ENCODE measurements at regions not wholly inside any gene's neighbourhood (a gene's known extent, or its start where the extent isn't known, plus 50 kb on each side); places are given as distances from the start of the nearest gene placed in this dataset.
A peak's percentile ranks its signal among the peaks of the same experiment; 100 is the strongest.

- Histone ChIP-seq H3K4me1 (peaks cover 25% of the 10 kb centered on the region), H3K4me3 (no peak overlapping the region), H3K9me3 (replicated peaks) (no peaks in the 10 kb centered on the region; the same call in 1 of the 2 replicates), H3K36me3 (no peaks in the 10 kb centered on the region), H3K27me3 (no peaks in the 10 kb centered on the region), H3K27ac (no peak overlapping the region)
- no peak for DNase-seq
These were observed 62.4 kb upstream of the SPTLC1 start for GRCh38 chr9:92177591-92177990.

DNA sequence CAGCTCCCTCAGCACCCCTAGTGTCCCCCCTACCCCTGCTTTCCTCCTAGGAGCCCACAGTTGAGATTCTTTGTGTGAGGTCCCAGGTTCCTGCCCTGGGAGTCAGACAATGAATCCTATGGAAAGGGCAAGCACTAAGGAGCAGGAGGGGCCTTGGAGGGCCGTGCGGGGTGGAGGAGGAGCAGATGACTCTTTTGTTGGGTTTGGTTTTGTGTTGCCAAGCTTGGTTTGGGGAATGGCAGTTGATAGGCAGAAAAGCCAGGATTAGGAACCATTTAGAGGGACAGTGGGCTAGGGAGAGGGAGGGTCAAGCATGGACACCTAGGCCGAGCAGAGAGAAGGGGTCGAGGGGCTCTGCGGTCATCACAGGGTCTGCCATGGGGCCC, 61.6 kb upstream of the SPTLC1 start:
- Histone ChIP-seq H3K4me3 (no peak overlapping the region), H3K4me1 (peaks cover 25% of the 10 kb centered on the region), H3K27ac (no peak overlapping the region), H3K36me3 (no peaks in the 10 kb centered on the region), H3K27me3 (no peaks in the 10 kb centered on the region), H3K9me3 (replicated peaks) (no peaks in the 10 kb centered on the region; the same call in 1 of the 2 replicates)
- no peak for DNase-seq

- H3K4me3 ChIP-seq = no peak overlapping the region
- DNase-seq = peak; percentile 45 to 67
These were observed 61.0 kb upstream of the SPTLC1 start for GRCh38 chr9:92176068-92176799.

GRCh38 chr9:92175441-92175840, 60.2 kb upstream of the SPTLC1 start:
- H3K9me3 ChIP-seq (replicated peaks) = no peaks in the 10 kb centered on the region
- H3K36me3 ChIP-seq = no peaks in the 10 kb centered on the region
- no peak overlapping the region for H3K27ac ChIP-seq
- peaks cover 13% of the 10 kb centered on the region for H3K4me1 ChIP-seq
- no peak overlapping the region for H3K4me3 ChIP-seq
- no peaks in the 10 kb centered on the region for H3K27me3 ChIP-seq
- no peak for DNase-seq

More at GRCh38 chr9:92176068-92176799, 61.0 kb upstream of the SPTLC1 start:
- no peaks in the 10 kb centered on the region for H3K9me3 ChIP-seq (replicated peaks)
- H3K36me3 ChIP-seq = no peaks in the 10 kb centered on the region
- H3K27ac ChIP-seq = no peak overlapping the region
- peaks cover 21% of the 10 kb centered on the region for H3K4me1 ChIP-seq
- H3K27me3 ChIP-seq = no peaks in the 10 kb centered on the region

- peaks cover 5% of the 10 kb centered on the region; the same call in 1 of the 2 replicates for H3K4me1 ChIP-seq
- DNase-seq = no peak
- H3K4me3 ChIP-seq = no peak overlapping the region
- no peaks in the 10 kb centered on the region for H3K27me3 ChIP-seq
- H3K27ac ChIP-seq = no peak overlapping the region
- H3K36me3 ChIP-seq = no peaks in the 10 kb centered on the region
- H3K9me3 ChIP-seq (replicated peaks) = no peaks in the 10 kb centered on the region
These were observed 58.1 kb upstream of the SPTLC1 start for GRCh38 chr9:92173318-92173717.

DNA sequence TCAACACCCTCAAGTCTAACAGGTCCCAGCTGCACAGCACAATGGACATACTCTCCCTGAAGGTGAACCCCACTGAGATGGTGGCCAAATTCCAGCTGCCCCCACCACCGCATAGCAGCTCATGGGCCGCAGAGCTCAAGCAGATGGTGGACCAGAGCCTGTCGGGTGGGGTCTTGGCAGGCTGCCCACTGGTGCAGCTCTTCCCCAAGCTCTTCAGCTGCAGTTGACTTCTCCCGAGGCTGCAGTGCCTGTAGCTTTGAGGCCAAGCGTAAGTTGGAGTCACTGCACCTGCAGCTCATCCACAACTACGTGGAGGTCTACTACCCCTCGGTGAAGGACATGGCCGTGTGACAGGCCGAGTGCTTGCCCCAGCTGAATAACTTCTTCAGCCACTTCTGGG, 56.6 kb upstream of the SPTLC1 start:
- Histone ChIP-seq H3K4me3 (no peak overlapping the region), H3K27me3 (no peaks in the 10 kb centered on the region), H3K9me3 (replicated peaks) (no peaks in the 10 kb centered on the region), H3K4me1 (peaks cover 5% of the 10 kb centered on the region; the same call in 1 of the 2 replicates), H3K36me3 (no peaks in the 10 kb centered on the region), H3K27ac (no peak overlapping the region)
- no peak for DNase-seq

DNA sequence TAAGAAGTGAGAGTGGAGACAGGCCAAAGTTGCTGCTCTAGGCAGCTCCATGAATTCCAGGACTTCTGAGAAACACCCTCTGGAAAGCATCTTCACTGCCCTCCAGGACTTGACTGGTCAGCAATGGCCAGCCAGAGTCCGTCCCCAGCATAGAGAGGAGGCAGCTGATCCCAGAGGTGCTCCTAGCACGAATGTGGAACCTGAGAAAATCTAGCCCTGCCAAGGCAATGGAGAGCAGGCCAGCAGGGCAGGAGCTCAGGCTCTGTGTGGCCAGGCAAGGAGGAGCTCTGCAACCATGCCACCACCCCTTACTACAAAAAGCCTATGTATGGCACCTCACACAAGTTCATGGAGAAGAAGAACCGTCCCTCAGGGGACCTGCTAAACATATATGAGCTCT, 56.1 kb upstream of the SPTLC1 start:
- Histone ChIP-seq H3K4me1 (peaks cover 2% of the 10 kb centered on the region; the same call in 1 of the 2 replicates), H3K9me3 (replicated peaks) (no peaks in the 10 kb centered on the region), H3K4me3 (no peak overlapping the region), H3K36me3 (no peaks in the 10 kb centered on the region), H3K27ac (no peak overlapping the region), H3K27me3 (no peaks in the 10 kb centered on the region)
- no peak for DNase-seq

DNA sequence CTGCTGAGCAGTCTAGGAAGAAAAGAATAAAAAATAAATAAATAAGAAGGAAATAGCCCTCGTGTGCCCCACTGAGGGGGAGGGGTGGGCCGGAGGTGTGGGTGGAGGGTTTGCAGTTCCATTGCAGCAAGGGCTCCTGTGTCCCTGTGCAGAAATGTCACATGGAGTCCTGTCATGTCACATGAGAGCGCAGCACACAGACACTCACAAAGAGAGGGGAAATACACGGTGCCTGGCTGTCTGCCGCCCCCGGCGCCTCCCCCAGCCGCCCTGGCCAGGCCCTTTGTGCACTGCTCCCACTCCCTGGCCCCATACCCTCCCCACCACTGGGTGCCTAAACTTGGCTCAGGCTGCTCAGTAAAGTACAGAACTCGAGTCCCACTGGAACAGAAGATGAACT, 55.6 kb upstream of the SPTLC1 start:
- DNase-seq = no peak
- Histone ChIP-seq H3K36me3 (no peaks in the 10 kb centered on the region), H3K27ac (no peak overlapping the region), H3K4me3 (no peak overlapping the region), H3K27me3 (no peaks in the 10 kb centered on the region), H3K9me3 (replicated peaks) (no peaks in the 10 kb centered on the region), H3K4me1 (no peaks in the 10 kb centered on the region)

- H3K4me1 ChIP-seq = peaks cover 6% of the 10 kb centered on the region
- DNase-seq = no peak
- no peak overlapping the region for H3K4me3 ChIP-seq
- H3K27ac ChIP-seq = no peak overlapping the region
- H3K27me3 ChIP-seq = no peaks in the 10 kb centered on the region
- H3K9me3 ChIP-seq (replicated peaks) = peaks cover 10% of the 10 kb centered on the region
- H3K36me3 ChIP-seq = no peaks in the 10 kb centered on the region
These were observed 50.3 kb upstream of the SPTLC1 start for GRCh38 chr9:92165484-92165883.

All from SJCRH30 (cell line).